ENCODE measurements at regions not wholly inside any gene's neighbourhood (a gene's known extent, or its start where the extent isn't known, plus 50 kb on each side); places are given as distances from the start of the nearest gene placed in this dataset.

DNA sequence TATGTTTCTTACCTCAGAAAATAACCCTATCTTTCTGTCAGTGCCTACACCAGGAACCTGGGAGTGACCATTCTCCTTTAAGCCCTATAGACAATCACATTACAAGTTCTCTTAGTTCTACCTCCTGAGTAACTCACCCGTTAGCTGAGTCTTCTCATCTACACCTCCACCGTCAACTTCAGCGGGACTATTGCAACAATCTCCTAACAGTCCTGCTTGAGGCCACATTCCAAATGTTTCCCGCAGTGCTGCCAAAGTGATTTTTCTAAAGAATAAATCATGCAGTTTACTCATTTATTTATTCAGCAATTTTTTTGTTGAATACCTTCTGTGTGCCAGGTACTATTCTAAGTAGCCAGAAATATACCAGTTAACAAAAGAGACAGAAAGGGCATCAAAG lies 285.0 kb upstream of the GRIP1 start:
- DNase-seq (ENCODE audit: low read depth) = peak; percentile 26

DNA sequence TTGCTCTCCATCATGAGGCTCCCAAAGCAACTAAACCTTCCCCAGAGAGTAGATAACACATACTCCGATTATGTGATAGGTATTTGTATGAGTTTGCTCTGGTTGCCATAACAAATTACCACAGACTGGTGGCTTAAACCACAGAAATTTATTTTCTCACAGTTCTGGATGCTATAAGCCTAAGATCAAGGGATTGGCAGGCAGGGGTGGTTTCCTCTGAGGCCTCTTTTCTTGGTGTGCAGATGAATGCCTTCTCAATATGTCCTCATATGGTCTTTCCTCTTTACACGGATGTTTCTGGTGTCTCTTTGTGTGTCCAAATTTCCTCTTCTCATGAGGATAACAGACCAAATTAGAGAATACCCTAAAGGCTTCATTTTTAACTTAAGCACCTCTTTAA lies 285.8 kb upstream of the GRIP1 start:
- DNase-seq (ENCODE audit: low read depth) = peak; percentile 77

DNA sequence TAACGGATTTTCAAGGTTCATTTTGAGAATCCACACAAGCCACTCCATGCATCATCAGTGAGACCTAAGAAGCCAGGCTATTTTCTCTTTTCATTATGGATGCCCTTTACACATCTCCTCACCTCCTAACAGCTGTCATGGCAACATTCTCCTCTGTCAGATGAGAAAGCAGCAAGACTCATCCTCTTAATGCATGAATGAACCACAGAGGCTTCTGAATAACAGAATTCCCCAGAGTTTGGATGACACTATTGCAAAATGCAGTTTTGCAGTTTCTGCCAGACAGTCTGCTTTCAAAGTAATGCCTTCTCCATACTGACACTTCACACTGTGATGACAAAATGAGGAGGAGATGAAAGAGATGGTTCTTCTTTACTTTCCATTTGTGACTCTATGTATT lies 286.7 kb upstream of the GRIP1 start:
- DNase-seq (ENCODE audit: low read depth) = peak; percentile 61

DNA sequence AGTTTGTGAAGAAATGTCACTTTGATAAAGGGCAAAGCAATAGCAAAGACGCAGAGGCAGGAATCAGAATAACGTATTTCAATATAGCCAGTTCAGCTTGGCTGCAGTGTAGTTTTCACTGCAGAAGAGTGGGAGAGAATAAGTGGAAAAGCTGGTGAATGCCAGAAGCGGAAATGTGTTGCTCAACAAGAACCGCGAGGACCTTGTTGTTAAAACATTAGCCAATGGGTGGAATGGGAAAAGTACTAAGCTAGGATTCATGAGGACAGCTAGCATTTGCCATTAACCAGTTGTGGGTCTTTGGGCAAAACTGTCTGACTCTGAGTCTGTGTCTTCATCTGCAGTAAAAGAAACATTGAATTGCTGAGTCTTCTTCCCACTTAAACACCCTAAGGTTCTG lies 292.9 kb upstream of the GRIP1 start:
- no peak for DNase-seq (ENCODE audit: low read depth)

DNA sequence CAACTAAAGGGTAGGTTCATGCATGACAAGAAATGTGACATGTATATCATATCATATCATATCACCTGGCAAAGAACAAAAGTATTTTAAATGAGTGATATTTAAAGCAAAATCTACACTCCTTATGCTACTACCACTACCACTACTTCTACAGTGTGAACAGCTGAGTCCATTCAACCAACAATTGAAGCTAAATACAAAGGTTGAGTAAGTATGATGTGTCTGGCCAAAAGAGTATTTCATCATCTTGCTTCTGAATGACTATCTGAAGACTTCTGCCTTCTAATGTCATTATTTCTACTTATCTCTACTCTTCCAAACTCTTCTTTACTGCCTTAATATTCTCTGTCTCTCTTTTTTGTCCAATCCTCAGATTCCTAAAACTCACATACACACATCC lies 292.6 kb upstream of the CAND1 start:
- DNase-seq (ENCODE audit: low read depth) = peak; percentile 43

DNA sequence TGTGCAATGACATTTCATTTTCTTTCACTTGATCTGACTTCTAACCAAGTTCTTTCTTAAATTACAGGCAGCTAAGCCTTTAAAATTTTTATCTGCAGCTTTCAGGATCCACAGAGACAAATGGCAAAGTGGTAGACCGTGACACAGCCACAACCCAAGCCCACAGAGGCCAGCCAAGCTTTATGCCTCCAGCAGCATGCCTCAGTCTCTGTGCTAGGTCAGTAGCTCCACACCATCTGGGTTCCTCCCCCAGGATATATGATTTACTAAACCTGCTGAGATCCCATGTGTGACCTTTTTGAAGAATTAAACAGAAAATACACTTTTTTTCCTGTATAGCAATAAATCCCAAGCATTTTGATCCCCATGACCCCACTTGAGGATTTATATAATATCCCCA lies 290.4 kb upstream of the CAND1 start:
- no peak for DNase-seq (ENCODE audit: low read depth)

DNA sequence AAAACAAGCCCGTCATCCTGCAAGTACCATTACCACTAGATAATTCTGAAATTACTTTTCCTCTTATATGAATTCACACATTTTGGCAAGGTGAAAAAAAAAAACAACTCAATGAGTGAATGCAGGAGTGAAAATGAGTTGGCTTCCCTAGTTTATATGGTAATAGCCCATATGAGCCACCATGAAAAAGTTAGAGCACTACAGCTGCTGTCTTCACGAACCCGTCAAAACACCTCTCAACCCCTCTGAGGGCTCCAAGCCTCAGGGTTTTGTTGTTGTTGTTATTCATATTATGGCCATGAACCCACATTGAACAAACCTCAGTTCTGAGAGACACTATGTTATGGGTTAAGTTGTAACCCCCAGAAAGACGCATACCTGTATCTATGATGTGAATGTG lies 289.9 kb upstream of the CAND1 start:
- DNase-seq (ENCODE audit: low read depth) = no peak

DNA sequence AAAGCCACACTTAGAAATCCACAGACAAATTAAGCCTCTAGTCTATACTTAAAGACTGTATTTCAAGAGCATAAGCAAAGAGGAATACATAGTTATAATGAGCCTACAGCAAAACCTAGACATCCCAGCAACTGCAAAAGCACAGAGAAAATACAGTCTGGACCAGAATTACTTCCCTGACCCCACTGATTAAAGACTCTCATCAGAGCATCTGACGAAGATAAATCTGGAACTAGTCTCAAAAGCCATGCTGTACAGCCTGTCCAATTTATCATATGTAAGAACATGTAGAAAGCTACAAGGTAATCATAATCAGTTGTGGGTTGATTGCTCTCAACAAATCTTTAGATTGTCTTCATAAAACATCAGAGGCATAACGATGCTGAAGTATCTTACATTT lies 285.1 kb upstream of the CAND1 start:
- DNase-seq (ENCODE audit: low read depth) = no peak

DNA sequence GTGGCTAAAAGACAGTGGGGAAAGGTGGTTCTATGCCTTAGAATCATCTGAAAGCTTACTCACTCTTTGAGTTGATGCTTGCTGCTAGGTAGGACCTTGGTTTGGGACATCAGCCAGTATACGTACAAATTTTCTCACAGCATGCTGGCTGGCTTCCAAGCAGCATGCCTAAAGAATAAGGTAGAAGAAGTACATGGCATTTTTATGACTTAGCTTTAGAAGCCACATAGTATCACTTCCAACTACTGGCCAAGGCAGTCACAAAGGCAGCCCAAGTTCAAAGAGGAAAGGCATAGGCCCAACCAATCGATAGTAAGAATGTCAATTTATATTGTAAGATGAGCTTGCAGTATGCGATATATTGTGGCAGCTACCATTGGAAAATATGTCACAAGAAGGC lies 284.2 kb upstream of the CAND1 start:
- peak; percentile 55 for DNase-seq (ENCODE audit: low read depth)

DNA sequence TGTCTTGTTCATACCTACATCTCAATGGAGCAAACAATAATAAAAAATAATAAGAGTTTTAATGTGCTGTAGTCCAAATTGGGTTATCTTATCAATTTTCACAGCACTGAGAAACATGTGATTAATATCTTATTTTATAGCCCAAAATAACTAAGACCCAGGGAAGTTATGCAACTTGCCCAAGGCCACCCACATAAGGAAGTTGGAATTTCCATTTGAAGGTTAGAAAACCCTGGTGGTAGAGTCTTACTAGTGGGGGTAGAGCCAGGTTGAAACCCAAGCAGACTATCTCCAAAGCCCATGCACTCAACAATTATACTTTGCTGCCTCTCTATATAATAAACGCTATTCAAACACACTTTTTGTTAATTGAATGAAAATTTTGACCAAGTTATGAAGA lies 270.0 kb upstream of the CAND1 start:
- no peak for DNase-seq (ENCODE audit: low read depth)

DNA sequence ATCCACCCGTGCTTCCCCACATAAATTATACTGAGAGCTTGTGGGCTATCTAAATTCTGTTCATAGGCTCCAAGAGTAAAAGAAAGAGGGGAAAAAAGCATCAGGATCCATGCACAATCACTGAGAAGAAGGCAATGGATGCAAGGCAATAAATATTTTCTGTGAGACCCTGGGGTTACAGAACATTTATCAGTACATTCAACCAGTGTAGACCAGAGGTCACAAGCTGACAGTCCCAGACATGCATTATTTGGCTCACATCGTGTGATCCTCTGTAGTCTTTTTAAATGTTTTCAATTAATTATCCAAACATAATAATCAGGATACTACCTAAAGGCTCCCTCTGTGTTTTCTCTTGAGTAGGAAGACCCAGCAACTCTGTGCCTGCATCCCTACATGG lies 267.9 kb upstream of the CAND1 start:
- no peak for DNase-seq (ENCODE audit: low read depth)

DNA sequence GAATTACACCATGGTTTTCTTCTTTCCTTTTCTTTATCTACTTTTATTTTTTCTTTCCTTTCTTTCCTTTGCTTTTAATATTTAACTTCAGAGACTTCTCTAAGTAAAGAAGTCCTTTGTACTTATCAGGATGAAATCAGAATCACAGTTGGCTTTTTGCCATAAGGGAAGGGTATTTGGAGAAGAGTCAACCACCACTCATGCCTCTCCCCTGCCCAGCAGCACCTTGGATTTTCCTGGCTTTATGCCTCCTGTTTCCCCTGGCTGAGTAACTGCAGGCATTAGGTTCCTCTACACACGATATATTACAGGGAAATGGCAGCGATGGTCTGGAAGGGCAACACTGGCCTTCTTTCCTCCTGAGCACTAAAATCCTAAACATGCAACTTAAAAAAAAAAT lies 266.4 kb upstream of the CAND1 start:
- DNase-seq (ENCODE audit: low read depth) = peak; percentile 60

DNA sequence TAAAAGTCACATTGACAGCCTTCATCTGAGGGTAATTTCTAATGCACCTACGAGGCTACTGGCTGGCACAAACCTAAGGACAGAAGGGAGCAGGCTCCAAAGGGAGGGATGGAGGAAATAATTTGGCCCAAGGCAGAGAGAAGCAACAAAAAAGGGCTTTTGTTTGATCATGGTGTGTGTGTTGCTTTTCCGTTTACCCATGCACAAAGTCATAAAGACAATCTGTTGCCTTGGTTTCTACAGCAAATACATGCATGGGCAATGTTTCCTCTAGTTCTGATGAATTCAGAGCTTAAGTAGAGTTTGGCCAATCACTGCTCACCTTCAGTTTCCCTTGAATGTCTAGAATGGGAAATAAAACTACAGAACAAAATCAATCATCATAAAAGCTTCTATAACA lies 262.5 kb upstream of the CAND1 start:
- no peak for DNase-seq (ENCODE audit: low read depth)

DNA sequence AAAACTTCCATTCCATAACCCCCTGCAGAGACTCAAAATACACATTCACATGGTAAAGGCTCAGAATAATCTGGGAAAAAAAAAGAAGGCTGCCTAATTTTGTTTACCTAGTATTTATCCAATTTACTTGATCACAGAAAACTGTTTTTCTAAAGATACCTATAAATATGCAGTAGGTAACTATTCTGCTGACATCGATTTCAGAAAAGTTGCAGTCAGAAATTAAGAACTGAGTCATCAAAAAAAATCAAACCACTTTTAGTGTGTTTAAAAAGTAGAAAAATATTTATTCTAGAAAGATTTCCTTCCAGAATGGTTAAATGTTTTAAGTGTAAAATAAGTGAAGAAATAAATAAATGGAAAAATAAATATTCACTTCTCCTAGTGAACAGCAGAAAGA lies 254.5 kb upstream of the CAND1 start:
- no peak for DNase-seq (ENCODE audit: low read depth)

DNA sequence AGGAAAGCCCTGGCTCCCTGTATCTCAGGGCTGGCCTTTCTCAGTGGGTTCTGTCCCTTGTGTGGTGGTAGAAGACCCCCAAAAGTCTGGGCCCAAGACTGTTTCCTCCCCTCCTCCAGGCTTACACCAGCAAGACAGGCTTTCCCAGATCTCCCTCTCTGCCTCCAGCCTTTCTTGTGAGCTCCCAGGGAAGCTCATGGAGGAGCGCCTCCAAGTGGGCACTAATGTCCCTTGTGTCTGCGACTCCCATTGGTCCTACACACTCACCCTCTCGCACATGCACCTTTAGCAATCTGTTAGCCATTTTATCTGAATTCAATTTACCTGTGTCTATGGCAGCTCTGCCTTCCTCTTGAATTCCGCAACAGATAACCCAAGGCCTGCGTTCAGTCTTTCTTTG lies 251.1 kb upstream of the CAND1 start:
- DNase-seq (ENCODE audit: low read depth) = no peak

DNA sequence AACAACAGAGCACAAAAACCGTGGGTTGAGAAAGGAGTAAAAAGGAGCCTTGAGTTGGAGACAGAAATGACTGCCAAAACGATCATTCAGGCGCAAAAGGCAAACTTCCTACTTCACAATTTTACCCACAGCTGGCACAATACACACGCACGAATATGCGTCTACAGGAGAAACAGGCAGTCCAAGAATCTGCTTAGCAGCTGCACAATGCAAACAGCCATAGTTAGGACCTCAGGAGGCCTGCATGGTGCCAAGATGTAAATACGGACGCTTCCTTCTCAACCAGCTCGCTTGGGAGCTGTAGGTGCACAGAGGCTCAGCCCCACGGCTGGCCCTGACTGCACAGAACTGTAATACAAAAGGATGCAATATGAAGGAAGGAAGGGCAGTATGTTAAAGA lies 250.1 kb upstream of the CAND1 start:
- DNase-seq (ENCODE audit: low read depth) = no peak

DNA sequence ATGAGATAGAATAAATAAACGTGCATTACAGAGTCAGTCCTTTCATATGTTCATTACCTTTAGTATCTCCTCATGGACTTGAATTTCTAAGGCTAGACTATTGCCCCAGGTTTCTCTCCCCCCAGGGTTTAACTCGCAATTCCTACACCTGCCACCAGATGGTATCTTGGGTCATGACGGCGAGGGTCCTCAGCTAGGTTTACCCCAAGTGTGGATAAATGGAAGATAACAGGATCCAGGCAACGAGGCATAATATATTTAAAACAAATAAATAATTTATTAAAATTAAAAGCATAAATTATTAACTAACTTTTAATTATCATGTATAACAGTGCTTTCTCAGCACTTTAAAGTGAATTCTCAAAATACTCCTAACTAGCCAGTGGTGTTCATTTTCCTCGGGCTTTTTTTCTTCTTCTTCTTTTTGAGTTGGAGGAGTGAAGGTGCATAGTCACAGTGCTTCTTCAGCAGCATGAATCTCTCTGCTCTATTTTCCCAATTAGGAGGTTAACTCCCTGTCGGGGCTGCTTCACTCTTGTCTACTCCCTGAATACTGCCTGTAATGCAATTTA lies 243.5 kb upstream of the CAND1 start:
- DNase-seq (ENCODE audit: low read depth) = peak; percentile 29

DNA sequence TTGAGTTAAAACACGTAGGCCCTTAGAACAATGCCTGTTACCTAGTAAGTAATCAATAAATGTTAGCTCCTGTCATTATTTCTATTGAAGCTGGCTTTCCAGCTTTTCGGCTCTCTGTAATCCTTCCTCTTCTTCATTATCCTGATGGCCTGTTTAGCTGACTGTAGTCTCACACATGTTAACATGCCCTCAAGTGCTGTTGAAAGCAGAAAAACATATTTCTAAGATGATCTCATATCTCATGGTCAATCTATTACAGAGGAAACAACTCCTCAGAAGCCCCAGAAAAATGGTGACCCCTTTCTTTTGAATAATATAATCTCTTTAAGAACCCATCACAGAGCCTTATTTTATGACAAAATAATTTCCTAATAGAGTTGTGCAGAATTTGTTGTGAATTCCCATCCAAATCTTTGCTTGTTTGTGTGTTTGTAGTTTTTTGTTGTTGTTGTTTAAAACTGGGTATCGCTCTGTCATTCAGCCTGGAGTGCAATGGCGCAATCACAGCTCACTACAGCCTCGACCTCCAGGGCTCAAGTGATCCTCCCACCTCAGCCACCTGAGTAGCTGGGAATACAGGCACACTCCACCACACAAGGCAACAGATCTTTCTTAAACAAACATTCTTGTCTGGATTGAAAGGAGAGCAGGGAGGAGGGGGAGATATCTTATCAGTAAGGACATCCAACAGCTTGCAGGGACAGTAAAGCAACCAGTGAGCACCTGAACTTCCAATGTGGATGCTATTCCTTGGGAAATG lies 242.5 kb upstream of the CAND1 start:
- no peak for DNase-seq (ENCODE audit: low read depth)

DNA sequence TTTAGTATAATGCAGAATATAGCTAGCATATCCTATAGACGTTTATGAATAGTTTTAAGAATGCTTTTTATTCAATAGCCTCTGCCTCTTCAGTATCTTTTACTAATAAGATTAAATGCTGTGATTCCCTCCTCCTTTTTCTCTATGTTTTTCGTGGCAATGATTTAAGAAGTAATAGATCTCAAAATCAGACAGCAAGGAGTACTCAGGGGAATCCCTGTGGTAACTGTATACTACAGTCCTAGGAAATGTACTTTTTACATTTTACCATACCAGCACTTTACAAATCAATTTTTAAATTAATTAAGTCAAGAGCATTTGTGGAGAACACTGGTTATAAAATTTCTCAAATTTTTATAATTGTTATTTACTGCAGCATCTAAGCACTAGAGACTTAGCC lies 240.6 kb upstream of the CAND1 start:
- DNase-seq (ENCODE audit: low read depth) = no peak

DNA sequence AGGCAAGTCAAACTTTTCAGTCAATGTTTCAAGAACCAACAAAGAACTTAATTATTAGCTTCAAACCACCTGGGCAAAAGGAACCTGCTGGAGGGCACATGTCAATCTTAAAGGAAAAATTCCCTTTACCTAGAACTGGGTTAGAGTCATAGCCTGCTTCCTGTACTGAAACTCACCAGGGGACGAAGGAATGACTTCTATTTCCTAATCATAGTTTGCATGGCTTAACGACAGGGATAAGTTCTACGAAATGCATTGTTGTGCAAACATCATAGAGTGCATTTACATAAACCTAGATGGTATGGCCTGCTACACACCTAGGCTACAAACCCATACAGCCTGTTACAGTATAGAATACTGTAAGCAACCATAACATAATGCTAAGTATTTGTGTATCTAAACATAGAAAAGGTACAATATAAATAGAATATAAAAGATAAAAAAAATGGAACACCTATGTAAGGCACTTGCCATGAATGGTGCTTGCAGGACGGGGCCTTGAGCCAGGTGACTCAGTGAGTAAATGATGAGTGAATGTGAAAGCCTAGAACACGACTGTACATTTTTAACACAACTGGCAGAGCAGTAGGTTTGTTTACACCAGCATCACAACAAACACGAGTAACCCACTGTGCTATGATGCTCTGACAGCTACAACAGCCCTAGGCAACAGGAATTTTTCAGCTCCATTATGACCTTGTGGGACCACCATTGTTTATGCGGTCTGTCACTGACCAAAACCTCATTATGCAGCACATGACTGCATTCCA lies 234.9 kb upstream of the CAND1 start:
- DNase-seq (ENCODE audit: low read depth) = peak; percentile 94

DNA sequence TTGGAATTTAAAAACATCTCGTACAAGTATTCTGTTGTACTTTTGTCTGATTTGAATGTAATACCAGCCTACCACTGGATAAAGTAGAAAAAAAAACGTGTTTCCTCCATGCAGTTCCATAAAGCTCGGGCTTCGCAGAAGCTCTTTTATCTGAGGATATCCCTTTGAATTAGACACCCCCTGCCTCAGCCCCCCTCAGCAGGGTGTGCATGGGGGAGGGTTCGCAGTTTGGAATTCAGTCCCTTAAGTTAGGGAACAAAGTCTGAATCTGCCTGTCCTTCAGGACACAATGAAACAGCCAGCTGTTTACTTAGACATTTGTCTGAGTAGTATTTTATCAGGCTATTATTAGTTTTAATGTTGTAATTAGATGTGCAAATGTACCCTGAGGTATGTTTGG lies 234.0 kb upstream of the CAND1 start:
- no peak for DNase-seq (ENCODE audit: low read depth)

DNA sequence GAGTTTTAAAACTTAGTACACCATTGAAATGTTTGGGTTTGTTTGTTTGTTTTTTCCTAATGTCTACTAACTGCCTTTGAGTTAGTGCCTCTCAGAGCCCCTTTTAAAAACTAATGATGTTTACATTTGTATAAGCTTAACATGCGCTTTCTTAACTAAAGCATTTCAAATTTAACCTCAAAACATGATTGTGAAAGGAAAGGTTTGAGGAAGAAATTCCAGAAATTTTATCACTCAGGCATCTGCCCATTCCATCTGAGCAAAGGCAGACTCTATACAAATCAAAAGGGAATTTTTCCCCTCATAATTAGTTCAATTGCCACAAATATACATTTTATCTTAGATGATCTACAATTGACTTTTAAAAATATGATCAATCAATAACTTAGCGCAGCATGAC lies 230.7 kb upstream of the CAND1 start:
- DNase-seq (ENCODE audit: low read depth) = no peak

All from renal cortical epithelial cell (primary cell).